ENCODE measurements at regions not wholly inside any gene's neighbourhood (a gene's known extent, or its start where the extent isn't known, plus 50 kb on each side); places are given as distances from the start of the nearest gene placed in this dataset.

DNA sequence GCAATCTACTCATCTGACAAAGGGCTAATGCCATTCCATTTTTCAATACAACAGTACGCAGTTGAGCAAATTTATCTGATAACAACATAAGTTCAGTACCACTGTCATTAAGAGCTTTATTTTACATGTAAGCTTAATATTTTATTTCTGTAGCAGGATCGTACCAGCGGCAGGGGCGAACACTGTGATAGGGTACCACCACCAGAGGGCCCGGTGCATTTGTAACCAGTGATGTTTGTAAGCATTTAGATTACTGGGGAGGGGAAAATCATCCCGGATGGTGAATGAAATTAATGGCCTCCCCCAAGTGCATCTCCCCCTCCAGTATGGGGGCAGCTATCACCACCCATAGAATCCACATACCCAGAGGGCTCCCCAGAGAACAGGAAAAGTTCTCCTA, 179.0 kb downstream of the ADGRA3 start:
- Mint-ChIP-seq H3K27me3 (no peaks in the 10 kb centered on the region), H3K36me3 (no peaks in the 10 kb centered on the region), H3K27ac (no peak overlapping the region), H3K4me1 (ENCODE audit: low read depth) (no peaks in the 10 kb centered on the region), H3K4me3 (no peak overlapping the region), H3K9me3 (peaks cover 2% of the 10 kb centered on the region)
- ChIA-PET CTCF (no interaction called here), POLR2A (no interaction called here)
- intact Hi-C loops (cut with micrococcal nuclease) = no loop called here
- DNase-seq = no peak

GRCh38 chr4:22334155-22334554, 181.7 kb downstream of the ADGRA3 start:
- ChIA-PET POLR2A (no interaction called here), CTCF (no interaction called here)
- H3K9me3 Mint-ChIP-seq = peaks cover 8% of the 10 kb centered on the region
- no peaks in the 10 kb centered on the region for H3K36me3 Mint-ChIP-seq
- intact Hi-C loops (cut with micrococcal nuclease) = no loop called here
- no peaks in the 10 kb centered on the region for H3K4me1 Mint-ChIP-seq (ENCODE audit: low read depth)
- no peaks in the 10 kb centered on the region for H3K27me3 Mint-ChIP-seq
- H3K27ac Mint-ChIP-seq = no peak overlapping the region
- DNase-seq = no peak
- no peak overlapping the region for H3K4me3 Mint-ChIP-seq

GRCh38 chr4:22324422-22324821, 191.4 kb downstream of the ADGRA3 start:
- H3K4me3 Mint-ChIP-seq = no peak overlapping the region
- H3K4me1 Mint-ChIP-seq (ENCODE audit: low read depth) = no peaks in the 10 kb centered on the region
- ChIA-PET CTCF (no interaction called here), POLR2A (no interaction called here)
- H3K9me3 Mint-ChIP-seq = peaks cover 8% of the 10 kb centered on the region
- no peak overlapping the region for H3K27ac Mint-ChIP-seq
- no peak for DNase-seq
- intact Hi-C loops (cut with micrococcal nuclease) = no loop called here
- no peaks in the 10 kb centered on the region for H3K27me3 Mint-ChIP-seq
- no peaks in the 10 kb centered on the region for H3K36me3 Mint-ChIP-seq

- DNase-seq = no peak
- Mint-ChIP-seq H3K27ac (no peak overlapping the region), H3K9me3 (peaks cover 2% of the 10 kb centered on the region), H3K4me3 (no peak overlapping the region), H3K4me1 (ENCODE audit: low read depth) (no peaks in the 10 kb centered on the region), H3K27me3 (no peaks in the 10 kb centered on the region), H3K36me3 (no peaks in the 10 kb centered on the region)
- CTCF ChIA-PET = no interaction called here
- POLR2A ChIA-PET = no interaction called here
- intact Hi-C loops (cut with micrococcal nuclease) = no loop called here
These were observed 192.2 kb downstream of the ADGRA3 start for GRCh38 chr4:22323691-22324090.

GRCh38 chr4:22322996-22323395, 192.9 kb downstream of the ADGRA3 start:
- Mint-ChIP-seq H3K27me3 (no peaks in the 10 kb centered on the region), H3K36me3 (no peaks in the 10 kb centered on the region), H3K27ac (no peak overlapping the region), H3K4me3 (no peak overlapping the region), H3K9me3 (peaks cover 2% of the 10 kb centered on the region), H3K4me1 (ENCODE audit: low read depth) (no peaks in the 10 kb centered on the region)
- POLR2A ChIA-PET = no interaction called here
- intact Hi-C loops (cut with micrococcal nuclease) = no loop called here
- no peak for DNase-seq
- CTCF ChIA-PET = no interaction called here

DNA sequence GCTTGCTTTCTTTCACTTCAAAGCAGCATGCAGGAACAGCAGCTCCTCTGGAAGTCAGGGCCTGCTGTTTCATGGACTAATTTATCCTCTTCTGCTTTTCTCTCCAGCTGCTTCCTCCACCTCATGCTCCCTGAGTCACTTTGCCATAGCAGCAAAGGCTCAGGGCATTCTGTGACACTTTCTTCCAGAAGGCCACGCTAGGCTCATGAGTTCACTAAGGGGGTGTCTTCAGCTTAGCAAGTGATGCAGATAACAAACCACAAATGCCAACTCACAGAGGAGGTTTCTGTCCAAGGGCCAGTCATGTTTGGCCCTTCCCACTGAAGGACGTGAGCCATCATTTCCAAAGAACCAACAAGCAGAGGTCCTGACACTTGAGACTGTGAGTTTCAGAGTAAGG, 200.2 kb downstream of the ADGRA3 start:
- Mint-ChIP-seq H3K9me3 (peaks cover 2% of the 10 kb centered on the region), H3K4me1 (ENCODE audit: low read depth) (no peaks in the 10 kb centered on the region), H3K4me3 (no peak overlapping the region), H3K36me3 (no peaks in the 10 kb centered on the region), H3K27ac (no peak overlapping the region), H3K27me3 (no peaks in the 10 kb centered on the region)
- POLR2A ChIA-PET = no interaction called here
- CTCF ChIA-PET = no interaction called here
- intact Hi-C loops (cut with micrococcal nuclease) = no loop called here
- DNase-seq = no peak

- Mint-ChIP-seq H3K27ac (no peak overlapping the region), H3K27me3 (no peaks in the 10 kb centered on the region), H3K9me3 (peaks cover 2% of the 10 kb centered on the region), H3K4me1 (ENCODE audit: low read depth) (no peaks in the 10 kb centered on the region), H3K4me3 (no peak overlapping the region), H3K36me3 (no peaks in the 10 kb centered on the region)
- CTCF ChIA-PET = no interaction called here
- intact Hi-C loops (cut with micrococcal nuclease) = no loop called here
- DNase-seq = no peak
- POLR2A ChIA-PET = no interaction called here
These were observed 201.9 kb downstream of the ADGRA3 start for GRCh38 chr4:22313976-22314375.

GRCh38 chr4:22312113-22312512, 203.8 kb downstream of the ADGRA3 start:
- intact Hi-C loops (cut with micrococcal nuclease) = no loop called here
- Mint-ChIP-seq H3K36me3 (no peaks in the 10 kb centered on the region), H3K27ac (no peak overlapping the region), H3K9me3 (peaks cover 2% of the 10 kb centered on the region), H3K27me3 (no peaks in the 10 kb centered on the region), H3K4me1 (ENCODE audit: low read depth) (no peaks in the 10 kb centered on the region), H3K4me3 (no peak overlapping the region)
- CTCF ChIA-PET = no interaction called here
- POLR2A ChIA-PET = no interaction called here
- DNase-seq = no peak

DNA sequence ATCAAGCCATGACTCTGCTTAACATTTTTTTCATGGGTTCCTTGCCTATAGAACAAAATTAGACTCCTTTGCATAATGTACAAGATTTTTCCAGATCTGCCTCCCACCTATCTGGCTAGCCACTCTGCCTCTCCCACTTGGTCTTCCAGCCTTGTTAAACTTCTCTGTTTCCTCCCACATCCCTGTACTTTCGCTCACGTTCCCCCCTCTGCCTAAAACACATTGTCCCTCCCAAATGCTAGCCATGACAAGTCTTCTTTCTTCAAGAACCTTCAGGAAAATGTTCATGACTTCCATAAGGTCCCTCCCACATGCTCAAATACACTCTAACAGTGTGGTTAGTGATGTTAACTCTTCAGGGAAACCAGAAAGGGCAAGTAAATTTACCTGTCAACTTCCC, 214.6 kb downstream of the ADGRA3 start:
- Mint-ChIP-seq H3K27ac (no peak overlapping the region), H3K36me3 (no peaks in the 10 kb centered on the region), H3K27me3 (no peaks in the 10 kb centered on the region), H3K9me3 (peaks cover 24% of the 10 kb centered on the region), H3K4me1 (ENCODE audit: low read depth) (no peaks in the 10 kb centered on the region), H3K4me3 (no peak overlapping the region)
- POLR2A ChIA-PET = no interaction called here
- CTCF ChIA-PET = no interaction called here
- intact Hi-C loops (cut with micrococcal nuclease) = no loop called here
- DNase-seq = no peak

DNA sequence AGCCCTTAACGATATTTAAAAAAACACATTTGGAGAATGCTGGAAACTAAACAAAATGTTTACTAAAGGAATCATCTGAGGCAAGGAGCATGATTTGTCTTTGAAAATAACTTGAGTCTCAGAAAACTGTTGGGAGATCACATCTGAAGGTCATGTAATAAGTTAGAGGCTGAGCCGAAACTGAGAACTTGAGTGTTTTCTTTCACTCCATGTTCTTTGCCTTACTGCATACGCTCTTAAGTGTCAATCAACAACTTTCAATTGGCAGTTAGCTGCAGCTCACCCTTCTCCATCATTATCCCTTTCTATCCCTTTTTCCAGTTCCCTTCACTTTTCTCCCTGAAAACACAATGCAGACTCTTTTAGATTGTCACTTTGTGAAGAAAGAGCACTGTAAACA, 216.2 kb downstream of the ADGRA3 start:
- Mint-ChIP-seq H3K27me3 (no peaks in the 10 kb centered on the region), H3K36me3 (no peaks in the 10 kb centered on the region), H3K4me3 (no peak overlapping the region), H3K4me1 (ENCODE audit: low read depth) (no peaks in the 10 kb centered on the region), H3K27ac (no peak overlapping the region), H3K9me3 (peaks cover 28% of the 10 kb centered on the region)
- POLR2A ChIA-PET = no interaction called here
- CTCF ChIA-PET = no interaction called here
- DNase-seq = no peak
- intact Hi-C loops (cut with micrococcal nuclease) = no loop called here

GRCh38 chr4:22287631-22288030, 228.2 kb downstream of the ADGRA3 start:
- Mint-ChIP-seq H3K36me3 (no peaks in the 10 kb centered on the region), H3K9me3 (peaks cover 15% of the 10 kb centered on the region), H3K4me1 (ENCODE audit: low read depth) (no peaks in the 10 kb centered on the region), H3K4me3 (no peak overlapping the region), H3K27ac (no peak overlapping the region), H3K27me3 (no peaks in the 10 kb centered on the region)
- POLR2A ChIA-PET = no interaction called here
- CTCF ChIA-PET = no interaction called here
- intact Hi-C loops (cut with micrococcal nuclease) = no loop called here
- no peak for DNase-seq

DNA sequence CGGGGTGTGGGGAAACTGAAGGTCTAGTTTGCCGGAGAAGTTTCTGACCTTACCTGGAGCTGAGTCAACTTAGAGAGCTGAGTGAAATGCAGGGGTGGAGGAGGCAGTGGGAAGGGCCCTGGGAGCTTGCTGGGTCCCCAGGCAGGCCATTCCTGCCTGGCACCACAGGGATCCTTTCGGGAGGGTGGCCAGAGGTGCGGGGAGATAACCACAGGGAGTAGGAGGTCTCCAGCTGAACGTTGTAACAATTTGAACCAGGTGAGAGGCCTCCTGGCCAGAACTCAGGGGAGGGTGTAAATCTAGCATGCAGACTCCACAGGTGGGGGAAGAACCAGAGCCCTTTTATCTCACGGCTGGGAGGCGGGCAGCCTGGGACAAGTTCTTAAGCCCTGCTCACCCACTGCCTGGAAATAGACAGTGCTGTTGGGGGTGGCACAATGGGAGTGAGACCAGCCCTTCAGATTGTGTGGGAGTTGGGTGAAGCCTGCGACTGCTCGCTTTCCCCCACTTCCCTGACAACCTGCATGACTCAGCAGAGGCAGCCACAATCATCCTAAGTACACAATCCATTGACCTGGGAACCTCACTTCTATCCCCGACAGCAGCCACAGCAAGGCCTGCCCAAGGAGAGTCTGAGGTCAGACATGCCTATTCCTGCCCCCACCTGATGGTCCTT, 247.4 kb downstream of the ADGRA3 start:
- no peak overlapping the region for H3K4me3 Mint-ChIP-seq
- ChIA-PET POLR2A (no interaction called here), CTCF (no interaction called here)
- no peak for DNase-seq
- H3K36me3 Mint-ChIP-seq = no peaks in the 10 kb centered on the region
- no peaks in the 10 kb centered on the region for H3K27me3 Mint-ChIP-seq
- H3K9me3 Mint-ChIP-seq = peaks cover 23% of the 10 kb centered on the region
- H3K27ac Mint-ChIP-seq = no peak overlapping the region
- no peaks in the 10 kb centered on the region for H3K4me1 Mint-ChIP-seq (ENCODE audit: low read depth)
- intact Hi-C loops (cut with micrococcal nuclease) = no loop called here

- no peaks in the 10 kb centered on the region for H3K36me3 Mint-ChIP-seq
- intact Hi-C loops (cut with micrococcal nuclease) = no loop called here
- ChIA-PET CTCF (no interaction called here), POLR2A (no interaction called here)
- no peak overlapping the region for H3K4me3 Mint-ChIP-seq
- no peaks in the 10 kb centered on the region for H3K4me1 Mint-ChIP-seq (ENCODE audit: low read depth)
- H3K9me3 Mint-ChIP-seq = peaks cover 15% of the 10 kb centered on the region
- DNase-seq = no peak
- H3K27me3 Mint-ChIP-seq = no peaks in the 10 kb centered on the region
- no peak overlapping the region for H3K27ac Mint-ChIP-seq
These were observed 251.6 kb downstream of the ADGRA3 start for GRCh38 chr4:22264261-22264660.

DNA sequence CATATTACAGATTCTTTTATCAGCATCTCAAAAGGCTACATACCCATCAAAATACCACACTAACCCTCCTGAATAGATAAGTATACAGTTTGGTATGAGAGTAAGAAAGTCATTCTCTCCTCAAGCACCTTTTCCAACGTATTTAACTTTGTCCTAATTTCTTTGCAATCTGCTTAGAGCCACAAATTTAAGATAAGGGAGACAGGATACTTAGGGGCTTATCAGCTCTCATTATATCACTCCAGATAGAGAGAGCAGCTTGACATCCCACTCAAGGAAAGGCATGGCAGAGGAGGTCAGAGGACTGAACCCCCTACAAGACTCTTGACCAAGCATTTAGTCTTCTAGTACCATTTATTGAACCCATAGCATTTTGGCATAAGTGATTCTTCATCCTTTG, 262.4 kb downstream of the ADGRA3 start:
- DNase-seq = no peak
- no peak overlapping the region for H3K27ac Mint-ChIP-seq
- peaks cover 16% of the 10 kb centered on the region for H3K9me3 Mint-ChIP-seq
- ChIA-PET POLR2A (no interaction called here), CTCF (no interaction called here)
- no peaks in the 10 kb centered on the region for H3K4me1 Mint-ChIP-seq (ENCODE audit: low read depth)
- no peak overlapping the region for H3K4me3 Mint-ChIP-seq
- no peaks in the 10 kb centered on the region for H3K36me3 Mint-ChIP-seq
- no peaks in the 10 kb centered on the region for H3K27me3 Mint-ChIP-seq
- intact Hi-C loops (cut with micrococcal nuclease) = no loop called here

Measured in activated CD4-positive, alpha-beta memory T cell treated with anti-CD3 and anti-CD28 coated beads for 36 hours (primary cell).